ENCODE measurements at regions not wholly inside any gene's neighbourhood (a gene's known extent, or its start where the extent isn't known, plus 50 kb on each side); places are given as distances from the start of the nearest gene placed in this dataset.

- TF ChIP-seq POLR2A (IDR thresholded peaks at IDR 0.05; ENCODE audit: low read depth, low read length) (no peak), CTCF (IDR thresholded peaks at IDR 0.05; ENCODE audit: extremely low read depth in 1 of 2, insufficient read depth in 1 of 2, low read depth in 1 of 2, low read length in 2 of 2) (no peak), POLR2AphosphoS5 (IDR thresholded peaks at IDR 0.05; ENCODE audit: insufficient read depth, low read depth, low read length) (no peak), MAX (IDR thresholded peaks at IDR 0.05; ENCODE audit: insufficient read depth, insufficient read length) (no peak), GATA2 (IDR thresholded peaks at IDR 0.05; ENCODE audit: insufficient read depth, insufficient read length, low read depth, low read length) (no peak)
Measured at GRCh38 chr2:192828175-192828574, 633.4 kb upstream of the TMEFF2 start.

Measured in endothelial cell of umbilical vein (primary cell).